Mesothelial cell of epicardium (in vitro differentiated cells): ENCODE measurements at regions not wholly inside any gene's neighbourhood (a gene's known extent, or its start where the extent isn't known, plus 50 kb on each side); places are given as distances from the start of the nearest gene placed in this dataset.

ENCODE experiments used
- DNase-seq, 2 experiments: peaks; one replicate each; pipeline ENCODE4 v3.0.0; 2021; ENCODE audit warnings: low spot score in 2 of 2; ENCODE audit not compliant: unreplicated experiment in 2 of 2
- H3K27ac Mint-ChIP-seq: 2 replicates; pipeline ENCODE4 v1.8.0; 2021; ENCODE audit warnings: mixed read lengths
- H3K27me3 Mint-ChIP-seq: 2 replicates; pipeline ENCODE4 v1.8.0; 2021; ENCODE audit warnings: low read depth, mixed read lengths
- H3K36me3 Mint-ChIP-seq: 2 replicates; pipeline ENCODE4 v1.8.0; 2021; ENCODE audit warnings: mixed read lengths
- H3K4me1 Mint-ChIP-seq: 2 replicates; pipeline ENCODE4 v1.8.0; 2021; ENCODE audit warnings: mixed read lengths
- H3K4me3 Mint-ChIP-seq: 2 replicates; pipeline ENCODE4 v1.8.0; 2021; ENCODE audit warnings: mild to moderate bottlenecking, moderate library complexity, mixed read lengths
- H3K9me3 Mint-ChIP-seq: 2 replicates; pipeline ENCODE4 v1.8.0; 2021; ENCODE audit warnings: mixed read lengths
- CTCF ChIP-seq: fragments of 200-600 bp; sonication (generic); IDR thresholded peaks from one replicate; pipeline ENCODE4 v1.5.0; 2021; ENCODE audit warnings: antibody characterized with exemption; ENCODE audit not compliant: unreplicated experiment

- Mint-ChIP-seq H3K4me3 (no peak overlapping the region), H3K36me3 (no peaks in the 10 kb centered on the region), H3K27ac (no peak overlapping the region), H3K27me3 (no peaks in the 10 kb centered on the region), H3K4me1 (peaks cover 8% of the 10 kb centered on the region), H3K9me3 (no peaks in the 10 kb centered on the region)
- DNase-seq = no peak
- TF ChIP-seq CTCF = no peak
Observed at GRCh38 chr1:168918860-168919741, 187.4 kb upstream of the ATP1B1 start.

GRCh38 chr1:168920456-168921094, 185.9 kb upstream of the ATP1B1 start:
- Mint-ChIP-seq H3K27ac (no peak overlapping the region), H3K36me3 (no peaks in the 10 kb centered on the region), H3K4me1 (peaks cover 3% of the 10 kb centered on the region), H3K9me3 (no peaks in the 10 kb centered on the region), H3K27me3 (no peaks in the 10 kb centered on the region), H3K4me3 (no peak overlapping the region)
- no peak for DNase-seq
- no peak for TF ChIP-seq CTCF

- Mint-ChIP-seq H3K27ac (no peak overlapping the region), H3K27me3 (no peaks in the 10 kb centered on the region), H3K4me1 (peaks cover 3% of the 10 kb centered on the region), H3K9me3 (no peaks in the 10 kb centered on the region), H3K36me3 (no peaks in the 10 kb centered on the region), H3K4me3 (no peak overlapping the region)
- no peak for TF ChIP-seq CTCF
- DNase-seq = no peak
Observed at GRCh38 chr1:168921629-168922028, 184.9 kb upstream of the ATP1B1 start.

- H3K27me3 Mint-ChIP-seq = no peaks in the 10 kb centered on the region
- no peaks in the 10 kb centered on the region for H3K9me3 Mint-ChIP-seq
- no peak for DNase-seq
- TF ChIP-seq CTCF = no peak
- no peaks in the 10 kb centered on the region for H3K36me3 Mint-ChIP-seq
- H3K4me3 Mint-ChIP-seq = no peak overlapping the region
- H3K4me1 Mint-ChIP-seq = no peaks in the 10 kb centered on the region
- H3K27ac Mint-ChIP-seq = no peak overlapping the region
Observed at GRCh38 chr1:168923521-168924136, 182.9 kb upstream of the ATP1B1 start.

GRCh38 chr1:168924976-168925375, 181.5 kb upstream of the ATP1B1 start:
- H3K4me3 Mint-ChIP-seq = no peak overlapping the region
- peaks cover 7% of the 10 kb centered on the region for H3K9me3 Mint-ChIP-seq
- TF ChIP-seq CTCF = no peak
- H3K27ac Mint-ChIP-seq = no peak overlapping the region
- no peaks in the 10 kb centered on the region for H3K4me1 Mint-ChIP-seq
- DNase-seq = no peak
- no peaks in the 10 kb centered on the region for H3K27me3 Mint-ChIP-seq
- H3K36me3 Mint-ChIP-seq = no peaks in the 10 kb centered on the region
